ENCODE measurements at regions not wholly inside any gene's neighbourhood (a gene's known extent, or its start where the extent isn't known, plus 50 kb on each side); places are given as distances from the start of the nearest gene placed in this dataset.

DNA sequence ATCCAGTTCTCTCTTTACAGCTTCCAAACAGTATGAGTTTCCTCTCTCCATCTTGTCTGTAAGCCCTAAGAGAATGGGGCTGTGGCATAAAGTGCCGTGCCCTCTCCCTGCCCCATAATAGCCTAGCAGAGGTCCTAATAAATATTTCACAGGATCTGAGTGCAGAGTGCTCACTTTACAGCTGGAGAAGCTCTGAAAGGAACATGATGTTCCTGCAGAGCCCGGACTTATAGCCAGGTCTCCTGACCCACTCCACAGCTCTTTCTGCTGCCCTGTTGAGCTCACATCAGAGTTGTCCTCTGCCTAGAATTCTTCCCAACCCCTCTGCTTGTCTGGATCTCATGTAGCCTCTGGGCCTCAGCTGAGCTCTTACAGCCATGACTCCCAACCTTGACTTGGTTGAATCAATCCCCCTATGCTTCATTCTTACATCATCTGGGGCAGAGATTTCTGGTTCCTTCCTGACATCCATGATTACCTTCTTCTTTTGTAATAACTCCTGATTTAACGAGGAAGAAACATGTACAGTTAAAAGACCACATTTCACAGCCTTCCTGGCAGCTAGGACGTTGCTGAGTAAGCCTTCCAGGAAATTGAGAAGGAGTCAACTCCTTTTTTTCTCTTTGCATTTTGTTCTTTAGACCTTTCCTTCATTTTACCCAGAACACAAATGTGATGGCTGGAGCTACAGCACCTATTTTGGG lies 135.3 kb downstream of the RPLP1 start:
- TF ChIP-seq, protein P1, sequence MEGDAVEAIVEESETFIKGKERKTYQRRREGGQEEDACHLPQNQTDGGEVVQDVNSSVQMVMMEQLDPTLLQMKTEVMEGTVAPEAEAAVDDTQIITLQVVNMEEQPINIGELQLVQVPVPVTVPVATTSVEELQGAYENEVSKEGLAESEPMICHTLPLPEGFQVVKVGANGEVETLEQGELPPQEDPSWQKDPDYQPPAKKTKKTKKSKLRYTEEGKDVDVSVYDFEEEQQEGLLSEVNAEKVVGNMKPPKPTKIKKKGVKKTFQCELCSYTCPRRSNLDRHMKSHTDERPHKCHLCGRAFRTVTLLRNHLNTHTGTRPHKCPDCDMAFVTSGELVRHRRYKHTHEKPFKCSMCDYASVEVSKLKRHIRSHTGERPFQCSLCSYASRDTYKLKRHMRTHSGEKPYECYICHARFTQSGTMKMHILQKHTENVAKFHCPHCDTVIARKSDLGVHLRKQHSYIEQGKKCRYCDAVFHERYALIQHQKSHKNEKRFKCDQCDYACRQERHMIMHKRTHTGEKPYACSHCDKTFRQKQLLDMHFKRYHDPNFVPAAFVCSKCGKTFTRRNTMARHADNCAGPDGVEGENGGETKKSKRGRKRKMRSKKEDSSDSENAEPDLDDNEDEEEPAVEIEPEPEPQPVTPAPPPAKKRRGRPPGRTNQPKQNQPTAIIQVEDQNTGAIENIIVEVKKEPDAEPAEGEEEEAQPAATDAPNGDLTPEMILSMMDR (IDR thresholded peaks at IDR 0.05; ENCODE audit: low read depth, low read length), result no peak
- no peak overlapping the region for H3K4me3 ChIP-seq (ENCODE audit: low read depth, low read length)

DNA sequence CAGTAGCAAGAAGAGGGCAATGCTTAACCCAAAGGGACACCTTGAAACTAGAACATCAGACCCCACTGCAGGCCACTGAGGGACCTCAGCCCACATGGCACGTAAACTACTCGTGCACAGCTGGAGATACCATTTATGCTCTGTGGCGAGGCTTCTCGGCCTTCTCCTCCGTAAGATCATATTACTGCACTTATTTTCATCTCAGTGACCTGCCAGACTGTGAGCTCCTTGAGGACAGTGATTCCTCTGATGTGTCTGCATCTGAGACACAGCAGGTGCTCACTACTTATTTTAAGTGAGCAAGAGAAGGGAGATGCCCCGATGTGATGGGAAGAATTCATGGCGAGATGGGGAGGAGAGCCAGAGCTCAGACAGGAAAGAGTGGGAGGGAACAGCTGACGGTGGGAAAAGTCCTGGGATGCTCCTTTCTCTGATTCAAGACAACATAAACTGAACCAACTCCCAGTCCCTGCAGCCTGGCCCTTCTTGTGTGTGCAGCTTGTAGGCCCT lies 137.6 kb downstream of the RPLP1 start:
- TF ChIP-seq, protein P1 (IDR thresholded peaks at IDR 0.05; ENCODE audit: low read depth, low read length), result no peak
- no peak overlapping the region for H3K4me3 ChIP-seq (ENCODE audit: low read depth, low read length)

- H3K4me3 ChIP-seq (ENCODE audit: low read depth, low read length), result no peak overlapping the region
- TF ChIP-seq, protein P1 (IDR thresholded peaks at IDR 0.05; ENCODE audit: low read depth, low read length), result no peak
Measured at GRCh38 chr15:69590932-69591524, 138.4 kb downstream of the RPLP1 start.

GRCh38 chr15:69591905-69592508 lies 139.4 kb downstream of the RPLP1 start:
- TF ChIP-seq, protein P1 (IDR thresholded peaks at IDR 0.05; ENCODE audit: low read depth, low read length), result no peak
- H3K4me3 ChIP-seq (ENCODE audit: low read depth, low read length), result no peak overlapping the region

GRCh38 chr15:69592954-69593353 lies 140.3 kb downstream of the RPLP1 start:
- H3K4me3 ChIP-seq (ENCODE audit: low read depth, low read length), result no peak overlapping the region
- TF ChIP-seq, protein P1 (IDR thresholded peaks at IDR 0.05; ENCODE audit: low read depth, low read length), result no peak

GRCh38 chr15:69593488-69593887 lies 140.9 kb downstream of the RPLP1 start:
- no peak overlapping the region for H3K4me3 ChIP-seq (ENCODE audit: low read depth, low read length)
- TF ChIP-seq, protein P1 (IDR thresholded peaks at IDR 0.05; ENCODE audit: low read depth, low read length), result no peak
